GM18498 (cell line): ENCODE measurements at regions not wholly inside any gene's neighbourhood (a gene's known extent, or its start where the extent isn't known, plus 50 kb on each side); places are given as distances from the start of the nearest gene placed in this dataset.

ENCODE experiments used
- ATAC-seq: cut with Tn5 transposase; IDR thresholded peaks from one replicate; pipeline ENCODE4 v1.9.1; 2021; ENCODE audit warnings: mild to moderate bottlenecking, moderate library complexity; ENCODE audit not compliant: unreplicated experiment

- peak; percentile 85 for ATAC-seq
Observed at GRCh38 chr5:53323943-53324642, 156.3 kb upstream of the FST start.

GRCh38 chr5:53326424-53327153, 153.8 kb upstream of the FST start:
- no peak for ATAC-seq

- ATAC-seq: no peak
Observed at GRCh38 chr5:53327811-53328334, 152.6 kb upstream of the FST start.

GRCh38 chr5:53330491-53330890, 149.9 kb upstream of the FST start:
- no peak for ATAC-seq

GRCh38 chr5:53331463-53331862, 149.0 kb upstream of the FST start:
- no peak for ATAC-seq

GRCh38 chr5:53333160-53333559, 147.3 kb upstream of the FST start:
- no peak for ATAC-seq

- no peak for ATAC-seq
Observed at GRCh38 chr5:53334431-53334941, 145.9 kb upstream of the FST start.

GRCh38 chr5:53335115-53335514, 145.3 kb upstream of the FST start:
- ATAC-seq: no peak

- no peak for ATAC-seq
Observed at GRCh38 chr5:53337827-53338226, 142.6 kb upstream of the FST start.

GRCh38 chr5:53338971-53339370, 141.5 kb upstream of the FST start:
- ATAC-seq: no peak

- ATAC-seq: no peak
Observed at GRCh38 chr5:53339962-53340540, 140.4 kb upstream of the FST start.

GRCh38 chr5:53340956-53341750, 139.3 kb upstream of the FST start:
- no peak for ATAC-seq

GRCh38 chr5:53342236-53342635, 138.2 kb upstream of the FST start:
- no peak for ATAC-seq

GRCh38 chr5:53343187-53343586, 137.2 kb upstream of the FST start:
- ATAC-seq: no peak

GRCh38 chr5:53350368-53350767, 130.1 kb upstream of the FST start:
- no peak for ATAC-seq

- ATAC-seq: no peak
Observed at GRCh38 chr5:53350991-53351770, 129.2 kb upstream of the FST start.

GRCh38 chr5:53355316-53355715, 125.1 kb upstream of the FST start:
- no peak for ATAC-seq

GRCh38 chr5:53355931-53356330, 124.5 kb upstream of the FST start:
- no peak for ATAC-seq

- no peak for ATAC-seq
Observed at GRCh38 chr5:53357439-53357838, 123.0 kb upstream of the FST start.

- no peak for ATAC-seq
Observed at GRCh38 chr5:53358794-53359193, 121.6 kb upstream of the FST start.
